Embryonic facial prominence (tissue), 1 donor: ENCODE measurements at regions not wholly inside any gene's neighbourhood (a gene's known extent, or its start where the extent isn't known, plus 50 kb on each side); places are given as distances from the start of the nearest gene placed in this dataset.
"Not testable (repeated sequence)": the region's sequence is repeated elsewhere in the genome, so short reads cannot be mapped to it uniquely, and the experiment has no call there.

ENCODE experiments used
- DNase-seq: peaks from one replicate; pipeline ENCODE4 v3.0.0-alpha.2; 2016; ENCODE audit errors: extremely low spot score

- DNase-seq, result no peak
Observed at GRCh38 chr7:109462171-109462570, 892.5 kb downstream of the DNAJB9 start.

- not testable (repeated sequence) for DNase-seq
Observed at GRCh38 chr7:109467729-109468128, 898.1 kb downstream of the DNAJB9 start.

GRCh38 chr7:109473172-109473571, 903.5 kb downstream of the DNAJB9 start:
- DNase-seq, result no peak

- DNase-seq, result no peak
Observed at GRCh38 chr7:109476409-109476808, 906.7 kb downstream of the DNAJB9 start.

GRCh38 chr7:109479388-109479787, 909.7 kb downstream of the DNAJB9 start:
- DNase-seq, result no peak

- DNase-seq, result not testable (repeated sequence)
Observed at GRCh38 chr7:109490607-109491006, 920.9 kb downstream of the DNAJB9 start.

- no peak for DNase-seq
Observed at GRCh38 chr7:109497053-109497452, 927.4 kb downstream of the DNAJB9 start.

GRCh38 chr7:109498131-109498530, 928.5 kb downstream of the DNAJB9 start:
- DNase-seq, result no peak

- no peak for DNase-seq
Observed at GRCh38 chr7:109503421-109503820, 933.7 kb downstream of the DNAJB9 start.

GRCh38 chr7:109522585-109522984, 952.9 kb downstream of the DNAJB9 start:
- DNase-seq, result no peak

GRCh38 chr7:109527833-109528232, 958.2 kb downstream of the DNAJB9 start:
- no peak for DNase-seq

GRCh38 chr7:109529712-109530111, 960.0 kb downstream of the DNAJB9 start:
- DNase-seq, result no peak

- DNase-seq, result no peak
Observed at GRCh38 chr7:109532262-109532992, 962.8 kb downstream of the DNAJB9 start.

- no peak for DNase-seq
Observed at GRCh38 chr7:109545686-109546085, 976.0 kb downstream of the DNAJB9 start.

GRCh38 chr7:109549471-109550193, 980.0 kb downstream of the DNAJB9 start:
- DNase-seq, result no peak

- no peak for DNase-seq
Observed at GRCh38 chr7:109552017-109552416, 982.3 kb downstream of the DNAJB9 start.

GRCh38 chr7:109577265-109577664, 1007.6 kb downstream of the DNAJB9 start:
- DNase-seq, result no peak

- no peak for DNase-seq
Observed at GRCh38 chr7:109579901-109580300, 1010.2 kb downstream of the DNAJB9 start.

GRCh38 chr7:109582211-109582610, 1012.5 kb downstream of the DNAJB9 start:
- DNase-seq, result no peak

GRCh38 chr7:109596948-109597347, 1027.3 kb downstream of the DNAJB9 start:
- not testable (repeated sequence) for DNase-seq

- no peak for DNase-seq
Observed at GRCh38 chr7:109611656-109612055, 1042.0 kb downstream of the DNAJB9 start.

- DNase-seq, result no peak
Observed at GRCh38 chr7:109616551-109617069, 1046.9 kb downstream of the DNAJB9 start.

- DNase-seq, result no peak
Observed at GRCh38 chr7:109622320-109622719, 1052.6 kb downstream of the DNAJB9 start.
